ENCODE measurements at regions not wholly inside any gene's neighbourhood (a gene's known extent, or its start where the extent isn't known, plus 50 kb on each side); places are given as distances from the start of the nearest gene placed in this dataset.

- no peak overlapping the region for H3K4me3 ChIP-seq (replicated peaks; ENCODE audit: low read depth, low read length)
- no peak for TF ChIP-seq CTCF (IDR thresholded peaks at IDR 0.05; ENCODE audit: low read depth, low read length, missing control alignments)
- no peak for DNase-seq (ENCODE audit: extremely low read depth, low read depth)
These were observed 350.8 kb upstream of the KAZN start for GRCh38 chr1:14247666-14248065.

GRCh38 chr1:14251871-14252270 is 346.6 kb upstream of the KAZN start:
- no peak for TF ChIP-seq CTCF (IDR thresholded peaks at IDR 0.05; ENCODE audit: low read depth, low read length, missing control alignments)
- no peak overlapping the region for H3K4me3 ChIP-seq (replicated peaks; ENCODE audit: low read depth, low read length)
- DNase-seq (ENCODE audit: extremely low read depth, low read depth): no peak

- H3K4me3 ChIP-seq (replicated peaks; ENCODE audit: low read depth, low read length): no peak overlapping the region
- TF ChIP-seq CTCF (IDR thresholded peaks at IDR 0.05; ENCODE audit: low read depth, low read length, missing control alignments): no peak
- no peak for DNase-seq (ENCODE audit: extremely low read depth, low read depth)
These were observed 344.8 kb upstream of the KAZN start for GRCh38 chr1:14253676-14254075.

- no peak for DNase-seq (ENCODE audit: extremely low read depth, low read depth)
- no peak for TF ChIP-seq CTCF (IDR thresholded peaks at IDR 0.05; ENCODE audit: low read depth, low read length, missing control alignments)
- H3K4me3 ChIP-seq (replicated peaks; ENCODE audit: low read depth, low read length): no peak overlapping the region
These were observed 344.2 kb upstream of the KAZN start for GRCh38 chr1:14254251-14254650.

- DNase-seq (ENCODE audit: extremely low read depth, low read depth): no peak
- H3K4me3 ChIP-seq (replicated peaks; ENCODE audit: low read depth, low read length): no peak overlapping the region
- no peak for TF ChIP-seq CTCF (IDR thresholded peaks at IDR 0.05; ENCODE audit: low read depth, low read length, missing control alignments)
These were observed 343.3 kb upstream of the KAZN start for GRCh38 chr1:14255233-14255632.

GRCh38 chr1:14255711-14256110 is 342.8 kb upstream of the KAZN start:
- TF ChIP-seq CTCF (IDR thresholded peaks at IDR 0.05; ENCODE audit: low read depth, low read length, missing control alignments): no peak
- H3K4me3 ChIP-seq (replicated peaks; ENCODE audit: low read depth, low read length): no peak overlapping the region
- no peak for DNase-seq (ENCODE audit: extremely low read depth, low read depth)

GRCh38 chr1:14259191-14259757 is 339.2 kb upstream of the KAZN start:
- DNase-seq (ENCODE audit: extremely low read depth, low read depth): no peak
- H3K4me3 ChIP-seq (replicated peaks; ENCODE audit: low read depth, low read length): no peak overlapping the region
- no peak for TF ChIP-seq CTCF (IDR thresholded peaks at IDR 0.05; ENCODE audit: low read depth, low read length, missing control alignments)
